ENCODE measurements at regions not wholly inside any gene's neighbourhood (a gene's known extent, or its start where the extent isn't known, plus 50 kb on each side); places are given as distances from the start of the nearest gene placed in this dataset.

- no peak for TF ChIP-seq CTCF (IDR thresholded peaks at IDR 0.05; ENCODE audit: control insufficient read depth, insufficient read depth, low read depth, low read length, missing control alignments)
- no peak overlapping the region for H3K4me3 ChIP-seq (ENCODE audit: control insufficient read depth, low read depth, low read length)
- DNase-seq (ENCODE audit: low read depth), result no peak
Measured at GRCh38 chr5:44626846-44627245, 181.9 kb upstream of the MRPS30 start.

GRCh38 chr5:44622331-44622730 lies 186.4 kb upstream of the MRPS30 start:
- H3K4me3 ChIP-seq (ENCODE audit: control insufficient read depth, low read depth, low read length), result no peak overlapping the region
- TF ChIP-seq CTCF (IDR thresholded peaks at IDR 0.05; ENCODE audit: control insufficient read depth, insufficient read depth, low read depth, low read length, missing control alignments), result no peak
- DNase-seq (ENCODE audit: low read depth), result no peak

- no peak for DNase-seq (ENCODE audit: low read depth)
- TF ChIP-seq CTCF (IDR thresholded peaks at IDR 0.05; ENCODE audit: control insufficient read depth, insufficient read depth, low read depth, low read length, missing control alignments), result no peak
- no peak overlapping the region for H3K4me3 ChIP-seq (ENCODE audit: control insufficient read depth, low read depth, low read length)
Measured at GRCh38 chr5:44619875-44620610, 188.7 kb upstream of the MRPS30 start.

- DNase-seq (ENCODE audit: low read depth), result no peak
- no peak for TF ChIP-seq CTCF (IDR thresholded peaks at IDR 0.05; ENCODE audit: control insufficient read depth, insufficient read depth, low read depth, low read length, missing control alignments)
Measured at GRCh38 chr5:44614845-44615244, 193.9 kb upstream of the MRPS30 start.

GRCh38 chr5:44613936-44614335 lies 194.8 kb upstream of the MRPS30 start:
- no peak overlapping the region for H3K4me3 ChIP-seq (ENCODE audit: control insufficient read depth, low read depth, low read length)
- DNase-seq (ENCODE audit: low read depth), result no peak
- TF ChIP-seq CTCF (IDR thresholded peaks at IDR 0.05; ENCODE audit: control insufficient read depth, insufficient read depth, low read depth, low read length, missing control alignments), result no peak

More at GRCh38 chr5:44614845-44615244, 193.9 kb upstream of the MRPS30 start:
- no peak overlapping the region for H3K4me3 ChIP-seq (ENCODE audit: control insufficient read depth, low read depth, low read length)

- no peak for TF ChIP-seq CTCF (IDR thresholded peaks at IDR 0.05; ENCODE audit: control insufficient read depth, insufficient read depth, low read depth, low read length, missing control alignments)
- DNase-seq (ENCODE audit: low read depth), result no peak
- H3K4me3 ChIP-seq (ENCODE audit: control insufficient read depth, low read depth, low read length), result no peak overlapping the region
Measured at GRCh38 chr5:44605926-44606325, 202.8 kb upstream of the MRPS30 start.

Measured in AG09309 (cell line).